KMS-11 (cell line): ENCODE measurements at regions not wholly inside any gene's neighbourhood (a gene's known extent, or its start where the extent isn't known, plus 50 kb on each side); places are given as distances from the start of the nearest gene placed in this dataset.

ENCODE experiments used
- H2AFZ ChIP-seq: fragments of 200-600 bp; sonication (generic); 2 replicates; pipeline ENCODE4 v1.6.1; 2016; ENCODE audit warnings: antibody characterized with exemption, mixed run types, low read depth
- H3K27ac ChIP-seq: fragments of 200-600 bp; sonication (generic); 2 replicates; pipeline ENCODE4 v1.6.1; 2016; ENCODE audit warnings: mild to moderate bottlenecking, mixed run types
- H3K27me3 ChIP-seq: fragments of 200-600 bp; sonication (generic); 2 replicates; pipeline ENCODE4 v1.6.1; 2017; ENCODE audit warnings: mild to moderate bottlenecking, low read depth, mixed run types, moderate library complexity; ENCODE audit not compliant: insufficient read depth
- H3K36me3 ChIP-seq: fragments of 200-600 bp; sonication (generic); 2 replicates; pipeline ENCODE4 v1.6.1; 2017; ENCODE audit warnings: mild to moderate bottlenecking, mixed run types; ENCODE audit not compliant: insufficient read depth
- H3K4me1 ChIP-seq: fragments of 200-600 bp; sonication (generic); 2 replicates; pipeline ENCODE4 v1.6.1; 2016; ENCODE audit warnings: mild to moderate bottlenecking, low read depth, mixed run types; ENCODE audit not compliant: poor library complexity, severe bottlenecking
- H3K4me2 ChIP-seq: fragments of 200-600 bp; sonication (generic); 2 replicates; pipeline ENCODE4 v1.7.0; 2016; ENCODE audit warnings: mild to moderate bottlenecking, mixed run types
- H3K4me3 ChIP-seq: fragments of 200-600 bp; sonication (generic); IDR thresholded peaks from 2 replicates; pipeline ENCODE4 v1.6.1; 2017; ENCODE audit warnings: low read depth, low read length, mixed read lengths; ENCODE audit not compliant: insufficient read depth
- H3K79me2 ChIP-seq: fragments of 200-600 bp; sonication (generic); 2 replicates; pipeline ENCODE4 v1.6.1; 2016; ENCODE audit warnings: low read depth, mixed run types; ENCODE audit not compliant: insufficient read depth
- H3K9ac ChIP-seq: fragments of 200-600 bp; sonication (generic); 2 replicates; pipeline ENCODE4 v1.6.1; 2016; ENCODE audit warnings: mild to moderate bottlenecking, mixed run types
- H4K20me1 ChIP-seq: fragments of 200-600 bp; sonication (generic); 2 replicates; pipeline ENCODE4 v1.6.1; 2016; ENCODE audit warnings: mild to moderate bottlenecking, mixed run types; ENCODE audit not compliant: insufficient read depth
- TF ChIP-seq, protein P1 (sequence below): fragments of 200-600 bp; sonication (generic); conservative IDR thresholded peaks from 2 replicates; pipeline ENCODE4 v1.6.1; 2017; ENCODE audit warnings: low read depth, mild to moderate bottlenecking, antibody characterized with exemption, low read length, moderate library complexity, mixed read lengths

DNA sequence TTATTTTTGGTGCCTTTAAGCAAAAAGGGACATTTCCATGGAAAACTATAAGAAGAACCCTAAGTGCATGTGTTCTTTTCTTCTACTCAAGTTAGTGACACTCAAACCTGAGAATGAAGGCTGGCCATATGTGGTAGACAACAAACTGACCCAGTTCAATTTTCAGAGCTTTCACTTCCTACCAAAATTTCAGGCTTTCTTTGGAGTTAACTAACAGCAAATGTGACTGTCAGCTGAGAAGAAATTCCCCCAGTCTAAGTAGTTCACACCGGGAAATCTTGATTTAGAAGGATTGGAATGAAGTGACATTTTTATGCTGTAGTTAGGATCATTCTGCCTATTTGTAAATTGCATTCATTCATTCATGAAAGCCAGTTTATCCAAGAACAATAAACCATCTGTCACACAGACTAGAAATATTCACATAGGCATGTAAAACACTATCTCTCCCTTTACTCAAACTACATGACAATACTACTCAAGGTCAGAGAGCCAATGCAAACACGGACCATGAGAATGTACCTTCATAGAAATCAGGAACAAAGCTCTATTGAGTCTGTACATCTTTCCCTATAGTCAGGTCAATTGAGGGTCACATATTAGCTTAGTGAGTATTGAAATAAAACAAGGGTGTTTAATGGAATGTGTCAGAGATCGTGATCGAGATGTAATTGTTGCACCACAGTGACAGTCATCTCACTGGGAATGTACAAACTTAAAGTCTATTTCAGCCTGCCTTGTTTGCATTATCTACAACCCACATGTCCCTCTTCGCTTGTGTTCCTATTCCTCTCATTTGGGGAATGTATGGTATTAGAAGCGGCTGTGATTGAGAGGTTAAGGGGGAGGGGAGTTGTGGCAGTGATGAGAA lies 113.8 kb upstream of the TGFBR2 start:
- Histone ChIP-seq H3K79me2 (no peaks in the 10 kb centered on the region), H3K4me2 (no peak overlapping the region), H3K4me1 (no peaks in the 10 kb centered on the region), H3K4me3 (no peak overlapping the region), H3K9ac (no peak overlapping the region), H4K20me1 (no peaks in the 10 kb centered on the region), H3K36me3 (no peaks in the 10 kb centered on the region), H2AFZ (no peak overlapping the region), H3K27ac (no peak overlapping the region), H3K27me3 (no peaks in the 10 kb centered on the region)
- TF ChIP-seq, protein P1, sequence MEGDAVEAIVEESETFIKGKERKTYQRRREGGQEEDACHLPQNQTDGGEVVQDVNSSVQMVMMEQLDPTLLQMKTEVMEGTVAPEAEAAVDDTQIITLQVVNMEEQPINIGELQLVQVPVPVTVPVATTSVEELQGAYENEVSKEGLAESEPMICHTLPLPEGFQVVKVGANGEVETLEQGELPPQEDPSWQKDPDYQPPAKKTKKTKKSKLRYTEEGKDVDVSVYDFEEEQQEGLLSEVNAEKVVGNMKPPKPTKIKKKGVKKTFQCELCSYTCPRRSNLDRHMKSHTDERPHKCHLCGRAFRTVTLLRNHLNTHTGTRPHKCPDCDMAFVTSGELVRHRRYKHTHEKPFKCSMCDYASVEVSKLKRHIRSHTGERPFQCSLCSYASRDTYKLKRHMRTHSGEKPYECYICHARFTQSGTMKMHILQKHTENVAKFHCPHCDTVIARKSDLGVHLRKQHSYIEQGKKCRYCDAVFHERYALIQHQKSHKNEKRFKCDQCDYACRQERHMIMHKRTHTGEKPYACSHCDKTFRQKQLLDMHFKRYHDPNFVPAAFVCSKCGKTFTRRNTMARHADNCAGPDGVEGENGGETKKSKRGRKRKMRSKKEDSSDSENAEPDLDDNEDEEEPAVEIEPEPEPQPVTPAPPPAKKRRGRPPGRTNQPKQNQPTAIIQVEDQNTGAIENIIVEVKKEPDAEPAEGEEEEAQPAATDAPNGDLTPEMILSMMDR, result no peak

DNA sequence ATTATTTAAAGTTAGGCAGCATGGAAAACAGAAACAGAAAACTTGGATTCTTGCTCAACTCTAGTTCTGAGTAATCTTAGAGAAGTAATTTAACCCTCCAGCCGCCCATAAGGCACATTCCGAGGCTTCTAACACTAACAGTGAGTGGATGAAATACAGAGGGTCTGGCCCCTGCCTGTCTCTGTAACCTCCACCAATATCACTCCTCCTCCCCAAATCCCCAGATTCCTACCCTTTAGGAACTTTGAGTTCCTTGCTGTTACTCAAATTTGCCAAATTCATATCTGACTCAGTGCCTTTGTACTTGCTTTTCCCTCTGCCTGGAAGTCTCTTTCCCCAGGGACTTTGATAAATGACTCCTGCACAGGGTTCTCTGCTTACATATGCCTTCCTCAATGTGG lies 112.5 kb upstream of the TGFBR2 start:
- no peak overlapping the region for H3K9ac ChIP-seq
- H4K20me1 ChIP-seq, result no peaks in the 10 kb centered on the region
- TF ChIP-seq, protein P1, result no peak
- H2AFZ ChIP-seq, result no peak overlapping the region
- H3K36me3 ChIP-seq, result no peaks in the 10 kb centered on the region
- no peak overlapping the region for H3K4me3 ChIP-seq
- no peaks in the 10 kb centered on the region for H3K4me1 ChIP-seq
- no peaks in the 10 kb centered on the region for H3K27me3 ChIP-seq
- no peak overlapping the region for H3K27ac ChIP-seq
- H3K4me2 ChIP-seq, result no peak overlapping the region
- no peaks in the 10 kb centered on the region for H3K79me2 ChIP-seq

DNA sequence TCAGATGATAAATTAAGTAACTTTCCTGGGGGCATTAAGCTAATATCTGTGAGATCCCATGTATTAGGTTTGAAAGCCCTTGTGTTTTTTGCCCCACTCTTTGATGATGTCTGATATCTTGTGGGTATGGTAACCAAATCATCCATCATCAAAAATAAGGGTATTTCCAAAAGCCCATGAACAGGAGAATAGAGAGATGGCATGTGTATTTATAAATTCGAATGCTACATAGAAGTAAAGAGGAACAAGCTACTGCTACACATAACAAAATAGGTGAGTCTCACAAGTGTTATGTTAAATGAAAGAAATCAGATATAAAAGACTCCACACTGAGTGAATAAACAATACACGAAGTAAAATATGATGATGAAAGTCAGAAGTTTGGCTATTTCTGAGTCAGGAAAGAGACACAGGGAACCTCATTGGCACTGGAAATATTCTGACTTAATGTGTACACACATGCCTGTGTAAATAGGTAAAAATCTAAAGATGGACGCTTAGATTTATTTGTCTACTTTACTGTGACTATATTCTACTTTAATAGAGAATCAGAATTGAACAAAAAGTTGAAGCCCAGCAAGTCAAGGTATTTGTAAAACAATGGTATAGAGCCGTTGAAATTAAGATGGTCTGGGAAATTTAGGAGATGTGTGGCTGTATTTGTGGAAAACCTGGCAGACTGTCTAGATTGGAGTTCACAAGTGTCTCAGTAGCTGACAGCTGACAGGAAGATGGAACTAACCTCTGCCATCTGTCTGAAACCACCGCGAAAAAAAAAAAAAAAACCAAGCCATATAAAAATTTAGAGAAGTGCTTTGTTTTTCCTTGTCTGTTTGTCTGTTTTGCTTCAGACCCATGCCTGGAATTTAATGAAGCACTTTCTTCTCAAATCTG lies 111.0 kb upstream of the TGFBR2 start:
- Histone ChIP-seq H3K4me2 (no peak overlapping the region), H3K4me1 (no peaks in the 10 kb centered on the region), H3K27ac (no peak overlapping the region), H2AFZ (no peak overlapping the region), H3K27me3 (no peaks in the 10 kb centered on the region), H3K36me3 (no peaks in the 10 kb centered on the region), H4K20me1 (no peaks in the 10 kb centered on the region), H3K4me3 (no peak overlapping the region), H3K9ac (no peak overlapping the region), H3K79me2 (no peaks in the 10 kb centered on the region)
- TF ChIP-seq, protein P1, result no peak

DNA sequence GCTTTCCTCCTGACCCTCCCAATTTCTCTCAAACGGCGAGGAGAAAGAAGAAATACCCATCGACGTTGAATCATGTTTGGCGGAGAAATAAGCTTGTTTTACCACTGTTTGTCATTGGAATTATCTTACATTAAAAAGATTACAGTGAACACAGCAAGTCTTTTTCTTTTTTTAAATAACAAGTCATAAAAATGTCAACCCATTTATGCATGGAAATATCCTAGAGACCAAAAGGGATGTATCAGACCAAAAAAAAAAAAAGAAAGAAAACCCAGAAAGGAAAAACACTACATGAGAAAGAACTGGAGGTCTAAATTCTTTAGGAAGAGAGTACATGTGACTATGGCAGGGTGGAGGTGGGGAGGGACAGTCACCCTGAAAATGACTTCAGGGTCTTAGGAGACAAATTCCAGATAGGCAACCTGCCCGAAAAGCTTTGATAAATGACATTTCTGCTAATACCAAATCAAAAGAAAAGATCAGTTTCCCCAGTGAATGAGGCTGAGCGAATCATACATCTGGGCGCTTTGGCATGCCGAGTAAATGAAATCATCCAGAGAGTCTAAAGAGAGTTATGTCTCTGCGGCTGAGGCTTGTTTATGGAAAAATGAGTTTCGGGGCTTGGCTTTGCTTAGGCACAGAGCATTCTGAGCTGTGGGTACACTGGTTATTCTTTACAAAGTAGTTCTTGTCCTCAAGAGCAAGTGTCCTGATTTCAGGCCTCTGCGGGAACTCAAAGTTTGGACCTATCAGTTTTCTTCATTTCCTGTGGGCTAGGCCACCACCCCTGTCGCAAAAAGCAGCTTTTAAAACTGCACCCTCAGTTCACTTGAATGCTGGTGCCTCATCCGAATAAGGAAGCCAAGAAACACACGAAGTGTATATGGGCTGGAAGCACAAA lies 110.1 kb upstream of the TGFBR2 start:
- no peaks in the 10 kb centered on the region for H3K4me1 ChIP-seq

More for the DNA sequence above, 110.1 kb upstream of the TGFBR2 start:
- TF ChIP-seq, protein P1, result no peak
- Histone ChIP-seq H3K36me3 (no peaks in the 10 kb centered on the region), H3K27me3 (no peaks in the 10 kb centered on the region), H2AFZ (no peak overlapping the region), H3K79me2 (no peaks in the 10 kb centered on the region), H4K20me1 (no peaks in the 10 kb centered on the region), H3K27ac (no peak overlapping the region), H3K4me3 (no peak overlapping the region), H3K4me2 (no peak overlapping the region), H3K9ac (no peak overlapping the region)
